ENCODE measurements at regions not wholly inside any gene's neighbourhood (a gene's known extent, or its start where the extent isn't known, plus 50 kb on each side); places are given as distances from the start of the nearest gene placed in this dataset.
"Not testable (repeated sequence)": the region's sequence is repeated elsewhere in the genome, so short reads cannot be mapped to it uniquely, and the experiment has no call there.

GRCh38 chr22:48414651-48415050, 1413.0 kb downstream of the BRD1 start:
- H3K27me3 ChIP-seq (replicated peaks; ENCODE audit: insufficient read depth): no peaks in the 10 kb centered on the region
- DNase-seq (ENCODE audit: low spot score): no peak
- no peak for ATAC-seq (ENCODE audit: insufficient number of reproducible peaks, low FRiP score, low read depth)

GRCh38 chr22:48412931-48413330, 1414.7 kb downstream of the BRD1 start:
- not testable (repeated sequence) for DNase-seq (ENCODE audit: low spot score)

More at GRCh38 chr22:48414651-48415050, 1413.0 kb downstream of the BRD1 start:
- no peak for TF ChIP-seq CTCF (IDR thresholded peaks at IDR 0.05)
- no peak overlapping the region for H3K27ac ChIP-seq
- no peaks in the 10 kb centered on the region for H3K9me3 ChIP-seq
- no peak overlapping the region for H3K4me3 ChIP-seq
- no peaks in the 10 kb centered on the region for H3K36me3 ChIP-seq
- H3K4me1 ChIP-seq (ENCODE audit: control insufficient read depth in 1 of 2, low read depth in 2 of 2): no peaks in the 10 kb centered on the region

GRCh38 chr22:48410536-48410935, 1417.1 kb downstream of the BRD1 start:
- Histone ChIP-seq H3K9me3 (no peaks in the 10 kb centered on the region), H3K27me3 (replicated peaks; ENCODE audit: insufficient read depth) (no peaks in the 10 kb centered on the region), H3K27ac (no peak overlapping the region), H3K4me1 (ENCODE audit: control insufficient read depth in 1 of 2, low read depth in 2 of 2) (no peaks in the 10 kb centered on the region), H3K36me3 (no peaks in the 10 kb centered on the region), H3K4me3 (no peak overlapping the region)
- no peak for TF ChIP-seq CTCF (IDR thresholded peaks at IDR 0.05)
- ATAC-seq (ENCODE audit: insufficient number of reproducible peaks, low FRiP score, low read depth) (no peak), DNase-seq (ENCODE audit: low spot score) (no peak)

More at GRCh38 chr22:48412931-48413330, 1414.7 kb downstream of the BRD1 start:
- ATAC-seq (ENCODE audit: insufficient number of reproducible peaks, low FRiP score, low read depth); H3K4me1 ChIP-seq (ENCODE audit: control insufficient read depth in 1 of 2, low read depth in 2 of 2); H3K27ac ChIP-seq; H3K36me3 ChIP-seq; H3K27me3 ChIP-seq (replicated peaks; ENCODE audit: insufficient read depth); H3K4me3 ChIP-seq; H3K9me3 ChIP-seq: not testable (repeated sequence)

- Histone ChIP-seq H3K4me3 (no peak overlapping the region), H3K9me3 (no peaks in the 10 kb centered on the region), H3K36me3 (no peaks in the 10 kb centered on the region), H3K4me1 (ENCODE audit: control insufficient read depth in 1 of 2, low read depth in 2 of 2) (no peaks in the 10 kb centered on the region), H3K27ac (no peak overlapping the region), H3K27me3 (replicated peaks; ENCODE audit: insufficient read depth) (no peaks in the 10 kb centered on the region)
- ATAC-seq (ENCODE audit: insufficient number of reproducible peaks, low FRiP score, low read depth) (no peak), DNase-seq (ENCODE audit: low spot score) (no peak)
- no peak for TF ChIP-seq CTCF (IDR thresholded peaks at IDR 0.05)
Measured at GRCh38 chr22:48407256-48407955, 1420.3 kb downstream of the BRD1 start.

- no peak for TF ChIP-seq CTCF (IDR thresholded peaks at IDR 0.05)
- ATAC-seq (ENCODE audit: insufficient number of reproducible peaks, low FRiP score, low read depth): no peak
- no peaks in the 10 kb centered on the region for H3K4me1 ChIP-seq (ENCODE audit: control insufficient read depth in 1 of 2, low read depth in 2 of 2)
- H3K27me3 ChIP-seq (replicated peaks; ENCODE audit: insufficient read depth): no peaks in the 10 kb centered on the region
- no peak overlapping the region for H3K4me3 ChIP-seq
- H3K36me3 ChIP-seq: no peaks in the 10 kb centered on the region
- no peak overlapping the region for H3K27ac ChIP-seq
- DNase-seq (ENCODE audit: low spot score): no peak
- H3K9me3 ChIP-seq: no peaks in the 10 kb centered on the region
Measured at GRCh38 chr22:48406161-48406560, 1421.5 kb downstream of the BRD1 start.

GRCh38 chr22:48405741-48406140, 1421.9 kb downstream of the BRD1 start:
- H3K9me3 ChIP-seq: no peaks in the 10 kb centered on the region
- no peak overlapping the region for H3K4me3 ChIP-seq
- H3K27ac ChIP-seq: no peak overlapping the region
- no peaks in the 10 kb centered on the region for H3K36me3 ChIP-seq
- no peaks in the 10 kb centered on the region for H3K27me3 ChIP-seq (replicated peaks; ENCODE audit: insufficient read depth)
- no peak for TF ChIP-seq CTCF (IDR thresholded peaks at IDR 0.05)
- ATAC-seq (ENCODE audit: insufficient number of reproducible peaks, low FRiP score, low read depth): no peak
- no peaks in the 10 kb centered on the region for H3K4me1 ChIP-seq (ENCODE audit: control insufficient read depth in 1 of 2, low read depth in 2 of 2)
- no peak for DNase-seq (ENCODE audit: low spot score)
